HG02759 (cell line): ENCODE measurements at regions not wholly inside any gene's neighbourhood (a gene's known extent, or its start where the extent isn't known, plus 50 kb on each side); places are given as distances from the start of the nearest gene placed in this dataset.
"Not testable (repeated sequence)": the region's sequence is repeated elsewhere in the genome, so short reads cannot be mapped to it uniquely, and the experiment has no call there.

Source experiments
- ATAC-seq: cut with Tn5 transposase; IDR thresholded peaks from one replicate; pipeline ENCODE4 v1.9.1; 2021; ENCODE audit warnings: mild to moderate bottlenecking, moderate library complexity; ENCODE audit not compliant: unreplicated experiment

DNA sequence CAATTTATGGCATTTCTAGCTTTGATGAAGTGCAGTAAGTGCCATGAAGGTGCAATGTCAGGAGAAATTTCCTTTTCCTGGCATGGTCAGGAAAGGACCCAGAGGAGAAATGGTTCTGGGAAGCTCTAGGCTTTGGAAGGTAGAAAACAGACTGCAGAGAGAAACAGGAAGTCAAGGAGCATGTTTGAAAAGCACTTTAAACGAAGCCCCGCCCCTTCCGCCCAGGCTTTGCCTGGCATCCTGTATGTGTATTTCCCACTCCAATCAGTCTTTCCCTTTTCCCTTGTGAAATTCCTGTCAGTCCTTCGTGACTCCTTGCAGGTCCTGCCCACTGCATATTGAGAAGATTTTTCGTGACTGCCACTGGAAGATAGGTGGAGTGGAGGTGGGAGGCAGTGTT, 320.9 kb upstream of the SASH1 start:
- no peak for ATAC-seq

- ATAC-seq: not testable (repeated sequence)
These were observed 320.4 kb upstream of the SASH1 start for GRCh38 chr6:148022279-148022678.

- peak; percentile 56 for ATAC-seq
These were observed 315.4 kb upstream of the SASH1 start for GRCh38 chr6:148027201-148027600.

GRCh38 chr6:148035806-148036390, 306.7 kb upstream of the SASH1 start:
- no peak for ATAC-seq

DNA sequence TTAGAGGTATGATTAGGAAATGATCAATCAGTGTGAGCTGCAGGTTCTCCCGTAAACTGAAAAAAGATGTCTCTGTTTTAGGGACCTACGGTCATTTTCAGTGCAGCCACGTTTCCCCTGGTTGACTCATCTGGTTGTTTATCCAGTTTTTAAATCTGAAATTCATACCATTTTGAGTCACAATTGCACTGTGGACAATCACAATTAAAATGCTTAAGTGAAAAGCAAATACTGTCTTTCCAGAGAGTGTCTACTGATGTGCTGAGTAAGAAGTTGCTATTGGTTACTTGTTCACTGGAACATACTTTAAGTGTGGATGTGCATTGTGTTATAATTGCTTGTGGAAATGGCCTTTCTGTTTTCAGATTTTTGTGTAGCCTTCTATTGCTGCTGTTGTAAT, 305.1 kb upstream of the SASH1 start:
- ATAC-seq: no peak

- ATAC-seq: no peak
These were observed 301.1 kb upstream of the SASH1 start for GRCh38 chr6:148041546-148041945.

DNA sequence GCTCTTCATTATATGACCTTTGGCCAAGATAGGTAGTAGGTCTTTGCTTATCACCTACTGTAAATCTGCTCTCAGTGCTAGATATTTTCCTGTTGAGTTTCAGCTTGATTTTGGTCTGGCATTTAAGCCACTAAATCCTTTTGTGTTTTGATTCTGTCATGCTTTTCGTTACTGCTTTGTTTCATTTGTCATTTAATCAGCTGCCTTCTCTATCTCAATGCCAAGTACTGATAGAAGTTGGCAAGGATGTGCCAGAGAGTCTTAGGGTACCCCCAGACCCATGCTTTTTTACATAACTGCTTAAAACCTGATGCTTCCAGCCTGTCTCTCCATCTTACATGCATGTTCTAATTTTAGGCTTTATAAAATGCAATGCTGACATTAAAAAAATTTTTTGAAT, 300.1 kb upstream of the SASH1 start:
- no peak for ATAC-seq

- ATAC-seq: no peak
These were observed 298.3 kb upstream of the SASH1 start for GRCh38 chr6:148044261-148044751.

DNA sequence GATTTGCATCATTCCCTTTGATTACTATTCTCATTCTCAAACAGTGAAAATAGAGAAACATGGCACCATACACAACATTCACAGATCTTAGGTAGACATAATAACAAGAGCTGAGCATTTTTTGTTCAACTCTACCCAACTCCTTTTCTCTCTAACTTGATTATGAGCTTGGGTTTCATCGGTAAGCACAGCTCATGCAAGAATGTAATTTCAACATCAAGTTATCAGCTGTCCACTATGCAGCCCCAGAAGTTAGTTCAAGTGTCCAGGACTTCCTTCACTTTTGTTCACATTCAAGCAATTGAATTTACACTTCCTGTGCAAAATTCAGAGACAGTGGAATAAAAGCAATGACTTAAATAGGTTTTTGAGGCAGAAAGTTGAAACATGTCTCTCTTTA, 297.7 kb upstream of the SASH1 start:
- ATAC-seq: no peak

DNA sequence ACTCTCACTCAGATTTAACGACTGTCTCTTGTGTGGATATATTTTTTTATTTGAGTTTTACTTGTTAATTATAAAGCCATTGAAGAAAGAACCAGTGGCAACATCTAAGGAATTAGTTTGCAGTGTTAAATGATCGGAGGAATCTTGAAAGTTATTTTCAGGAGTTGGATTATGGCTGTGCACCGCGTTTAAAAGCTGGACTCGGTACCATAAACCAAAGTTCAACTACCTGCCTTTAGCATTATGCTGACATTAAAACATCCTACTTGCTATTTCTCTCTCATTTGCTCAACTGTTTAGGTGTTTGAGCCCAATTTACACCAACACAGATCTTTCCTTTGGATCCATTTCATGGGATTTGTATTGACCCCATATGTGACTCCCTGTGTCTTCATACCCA, 289.4 kb upstream of the SASH1 start:
- no peak for ATAC-seq

DNA sequence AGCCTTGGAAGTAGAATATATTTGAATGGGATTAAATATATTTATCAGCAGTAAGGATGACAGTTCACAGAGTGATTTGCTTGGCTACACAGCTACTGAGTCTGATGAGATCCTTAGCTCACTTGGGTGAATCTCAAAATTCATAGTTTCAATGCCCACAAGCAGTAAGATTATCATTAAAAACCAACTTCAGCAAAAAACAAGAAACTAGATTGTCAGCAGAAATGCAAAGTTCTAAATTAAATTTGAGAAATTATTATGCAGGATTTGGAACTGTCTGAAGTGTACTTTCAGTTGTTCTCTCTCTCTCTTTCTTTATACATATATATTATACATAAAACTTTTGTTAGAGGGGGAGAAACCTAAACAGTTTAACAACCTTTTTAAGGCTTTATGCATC, 288.8 kb upstream of the SASH1 start:
- ATAC-seq: no peak

DNA sequence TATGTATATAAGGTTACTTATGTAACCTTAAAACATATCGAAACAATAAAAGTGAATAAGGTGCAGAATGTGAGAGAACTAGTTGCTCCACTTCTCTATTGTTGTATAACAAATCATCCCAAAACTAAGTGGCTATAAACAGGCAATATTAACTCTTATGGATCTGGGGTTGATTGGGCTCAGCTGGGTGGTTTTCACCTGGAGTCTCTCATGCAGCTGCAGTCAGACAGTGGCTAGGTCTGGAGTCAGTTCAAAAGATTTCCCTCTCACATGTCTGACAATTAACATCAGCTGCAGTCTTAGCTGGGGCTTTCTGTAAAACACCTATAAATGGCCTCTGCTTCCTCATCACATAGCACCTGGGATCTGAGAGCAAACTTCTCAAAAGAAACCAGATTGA, 288.4 kb upstream of the SASH1 start:
- ATAC-seq: no peak

DNA sequence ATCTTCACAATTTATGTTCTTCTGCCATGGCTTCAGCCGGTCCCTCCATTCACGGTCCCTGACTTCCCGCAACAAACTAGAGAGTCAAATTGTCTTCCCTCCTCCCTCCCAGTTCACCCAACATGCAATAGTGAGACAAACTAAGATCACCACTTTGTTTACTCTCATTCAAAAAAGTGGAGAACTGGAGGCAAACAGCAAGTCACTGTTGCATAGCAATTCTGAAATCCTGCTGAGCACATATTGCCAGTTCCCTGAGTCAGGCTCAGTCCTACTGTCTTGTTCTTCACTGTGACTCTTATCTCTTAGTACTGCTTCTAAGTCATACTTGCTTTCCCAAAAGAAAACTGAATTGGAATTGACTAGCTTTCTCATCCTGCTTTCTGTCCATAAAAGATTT, 287.2 kb upstream of the SASH1 start:
- no peak for ATAC-seq

- no peak for ATAC-seq
These were observed 282.8 kb upstream of the SASH1 start for GRCh38 chr6:148059869-148060268.

GRCh38 chr6:148064406-148065134, 278.1 kb upstream of the SASH1 start:
- no peak for ATAC-seq

GRCh38 chr6:148068437-148069061, 274.1 kb upstream of the SASH1 start:
- ATAC-seq: no peak

GRCh38 chr6:148069256-148069655, 273.4 kb upstream of the SASH1 start:
- ATAC-seq: no peak

DNA sequence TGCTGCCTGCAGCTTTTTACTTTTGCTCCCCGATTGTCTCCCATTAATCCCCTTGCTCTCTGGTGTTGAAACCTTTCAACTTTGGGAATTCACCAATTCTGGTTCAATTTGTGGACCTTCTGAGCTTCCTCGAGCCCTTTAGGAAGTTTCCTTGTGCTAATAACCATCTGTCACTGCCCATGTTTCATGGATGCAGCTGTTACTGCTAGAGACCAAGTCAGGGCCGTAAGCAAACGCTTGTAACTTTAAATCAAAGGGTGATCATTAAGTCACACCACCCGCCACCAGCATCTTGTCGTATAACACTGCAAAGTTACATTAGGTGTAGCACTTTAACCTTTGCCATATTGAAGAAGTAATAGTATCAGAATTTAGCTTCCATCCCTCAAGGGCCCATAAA, 268.3 kb upstream of the SASH1 start:
- ATAC-seq: no peak

GRCh38 chr6:148074738-148075137, 267.9 kb upstream of the SASH1 start:
- no peak for ATAC-seq

DNA sequence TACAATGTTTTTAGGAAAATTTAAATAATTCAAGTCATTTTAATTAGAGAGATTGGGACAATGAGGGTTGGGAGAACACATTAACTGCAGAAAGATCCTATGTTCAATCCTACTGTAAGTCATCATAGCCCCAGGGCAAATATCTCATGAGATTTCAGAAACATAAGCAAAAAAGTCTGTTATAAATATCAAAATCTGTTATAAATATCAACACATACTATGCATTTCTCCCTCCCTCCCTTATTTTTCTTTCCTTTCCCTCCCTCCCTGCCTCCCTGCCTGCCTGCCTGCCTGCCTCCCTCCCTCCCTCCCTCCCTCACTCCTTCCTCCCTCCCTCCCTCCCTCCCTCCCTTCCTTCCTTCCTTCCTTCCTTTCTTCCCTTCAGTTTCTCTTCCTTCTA, 267.3 kb upstream of the SASH1 start:
- no peak for ATAC-seq

DNA sequence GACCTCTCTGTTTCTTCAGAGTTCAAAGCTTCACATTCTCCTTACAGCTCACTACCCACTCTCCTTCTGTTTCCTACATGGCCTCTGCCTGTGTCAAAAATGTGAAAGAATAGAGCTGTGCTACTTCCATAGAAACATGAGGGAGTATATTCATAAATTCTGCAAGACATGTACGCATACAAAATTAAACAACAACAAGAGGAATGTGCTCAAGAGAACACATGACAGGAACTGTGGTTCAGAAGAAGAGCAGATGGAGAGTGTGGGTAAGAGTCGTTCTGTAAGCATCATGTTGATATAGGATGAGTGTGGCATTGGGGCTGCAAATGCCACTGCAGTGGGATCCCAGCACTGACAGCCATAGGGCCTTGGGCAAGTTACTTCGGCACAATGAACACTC, 266.6 kb upstream of the SASH1 start:
- no peak for ATAC-seq

DNA sequence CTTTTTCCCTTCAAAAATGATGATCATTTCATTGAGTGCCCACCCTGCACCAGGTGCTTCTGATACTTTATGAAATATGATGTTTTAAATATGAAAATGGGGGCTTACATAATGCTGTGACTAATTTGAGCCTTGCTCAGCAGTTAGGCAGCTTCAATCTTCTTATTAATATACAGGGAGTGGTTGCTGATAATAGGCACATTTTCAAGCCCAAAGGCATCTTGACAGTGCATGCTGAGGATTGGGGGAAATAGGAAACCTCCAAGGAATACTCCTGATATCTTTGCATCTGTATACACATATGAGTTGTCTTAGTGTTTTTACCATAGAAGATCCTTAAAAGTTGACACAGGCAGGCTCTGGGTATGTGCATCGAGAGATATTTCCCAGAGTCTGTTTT, 262.3 kb upstream of the SASH1 start:
- ATAC-seq: no peak
